K562 (cell line): ENCODE measurements at regions not wholly inside any gene's neighbourhood (a gene's known extent, or its start where the extent isn't known, plus 50 kb on each side); places are given as distances from the start of the nearest gene placed in this dataset.

Source experiments
- ATAC-seq: fragments of 200-7000 bp; cut with Tn5 transposase; 3 replicates; pipeline ENCODE4 v1.9.1; 2020; ENCODE audit warnings: moderate library complexity
- BruUV-seq: library from RNA; stranded (reverse); fragments of 400-500 nt; replicated peaks from 2 replicates; lab custom pipeline; 2021; lab: Mats Ljungman, UMichigan
- CTCF ChIA-PET: fragments of 300-600 bp; formaldehyde crosslinking; extraction: SDS; loops from one replicate; lab custom pipeline; 2021; ENCODE audit warnings: low intra/inter-chr PET ratio; lab: Yijun Ruan, JAX
- POLR2A ChIA-PET: fragments of 300-600, 350-650 bp; sonication (Branson Sonifier 250); formaldehyde crosslinking; extraction: SDS; loops from one replicate; lab custom pipeline; 2021; ENCODE audit warnings: antibody characterized with exemption, inconsistent platforms; lab: Yijun Ruan, JAX
- DNase-seq, 4 experiments: peaks; one replicate each; pipeline versions ENCODE4 v3.0.0 to v3.0.0-alpha.2; 2011 to 2018; ENCODE audit warnings: low spot score in 3 of 4, mixed read lengths in 3 of 4; ENCODE audit errors: extremely low read depth in 1 of 4
- FAIRE-seq: peaks from 2 replicates; lab custom pipeline; 2011; peaks lifted over from hg19 to GRCh38; lab: Jason Lieb, UNC
- H2AFZ ChIP-seq: 2 replicates; pipeline ENCODE4 v1.6.0; 2011; ENCODE audit warnings: low read depth, low read length, control low read depth, inconsistent platforms
- H3K27ac ChIP-seq: fragments of 200-600 bp; 3 replicates; pipeline ENCODE4 v1.8.0; 2011; ENCODE audit warnings: low read depth, mild to moderate bottlenecking, control low read depth, inconsistent platforms, low read length, moderate library complexity, mixed read lengths; ENCODE audit errors: extremely low read depth
- H3K27me3 ChIP-seq, 2 experiments: fragments of 300-600 bp in 1 of 2; 2 replicates in 1 of 2; 3 replicates in 1 of 2; pipeline versions ENCODE4 v1.6.0 to v1.8.0; 2011; ENCODE audit warnings: inconsistent platforms in 2 of 2, low read length in 2 of 2, mild to moderate bottlenecking in 1 of 2, mixed read lengths in 1 of 2, moderate library complexity in 1 of 2; ENCODE audit not compliant: control insufficient read depth in 2 of 2, insufficient read depth in 2 of 2
- H3K36me3 ChIP-seq: fragments of 300-600 bp; 3 replicates; pipeline ENCODE4 v1.8.0; 2011; ENCODE audit warnings: mild to moderate bottlenecking, low read length, inconsistent platforms; ENCODE audit not compliant: control insufficient read depth, insufficient read depth
- H3K4me1 ChIP-seq, 2 experiments: fragments of 200-600 bp in 1 of 2; replicated peaks in 1 of 2; 2 replicates in 1 of 2; 3 replicates in 1 of 2; pipeline versions ENCODE4 v1.5.1 to v1.8.0; 2011; ENCODE audit warnings: inconsistent platforms in 2 of 2, low read length in 2 of 2, mild to moderate bottlenecking in 1 of 2, mixed read lengths in 1 of 2, moderate library complexity in 1 of 2; ENCODE audit not compliant: control insufficient read depth in 2 of 2, insufficient read depth in 2 of 2
- H3K4me2 ChIP-seq: 2 replicates; pipeline ENCODE4 v1.6.1; 2011; ENCODE audit warnings: low read length, control low read depth, inconsistent platforms, mixed read lengths; ENCODE audit not compliant: insufficient read depth
- H3K4me3 ChIP-seq: fragments of 200-600 bp; sonication (generic), shearing (Covaris generic); 2 replicates; pipeline ENCODE4 v1.5.1; 2016; ENCODE audit warnings: control low read depth, inconsistent platforms
- H3K79me2 ChIP-seq: fragments of 200-600 bp; 3 replicates; pipeline ENCODE4 v1.8.0; 2011; ENCODE audit warnings: low read length, inconsistent platforms; ENCODE audit not compliant: control insufficient read depth, insufficient read depth
- H3K9ac ChIP-seq, 2 experiments: 2 replicates each; pipeline versions ENCODE4 v1.6.0 to v1.6.1; 2011; ENCODE audit warnings: low read depth in 2 of 2, low read length in 2 of 2, control low read depth in 1 of 2, inconsistent platforms in 1 of 2, mild to moderate bottlenecking in 1 of 2, mixed read lengths in 1 of 2; ENCODE audit not compliant: insufficient read depth in 1 of 2
- H3K9me1 ChIP-seq: one replicate; pipeline ENCODE4 v1.6.0; 2011; ENCODE audit warnings: inconsistent platforms, mild to moderate bottlenecking, low read length, moderate library complexity; ENCODE audit not compliant: control insufficient read depth, insufficient read depth
- H3K9me3 ChIP-seq: replicated peaks from 2 replicates; pipeline ENCODE4 v1.5.1; 2011; ENCODE audit warnings: low read depth, low read length, inconsistent platforms; ENCODE audit not compliant: control insufficient read depth, insufficient read depth
- H4K20me1 ChIP-seq: replicated peaks from 2 replicates; pipeline ENCODE4 v1.6.1; 2011; ENCODE audit warnings: low read length, inconsistent platforms, mixed read lengths; ENCODE audit not compliant: control insufficient read depth, insufficient read depth
- ARID1B ChIP-seq: fragments of 450-650 bp; IDR thresholded peaks from 2 replicates; pipeline ENCODE4 v1.6.1; 2016; ENCODE audit warnings: antibody characterized with exemption, mild to moderate bottlenecking, inconsistent platforms
- ARID2 ChIP-seq: fragments of 450-650 bp; IDR thresholded peaks from 2 replicates; pipeline ENCODE4 v1.6.1; 2017; ENCODE audit warnings: antibody characterized with exemption, mild to moderate bottlenecking
- CBFA2T2 ChIP-seq: fragments of 450-650 bp; conservative IDR thresholded peaks from 2 replicates; pipeline ENCODE4 v1.6.1; 2017; ENCODE audit warnings: mild to moderate bottlenecking
- FOXJ3 ChIP-seq: sonication (generic); formaldehyde crosslinking; IDR thresholded peaks from 2 replicates; pipeline ENCODE4 v1.4.0; 2020; ENCODE audit warnings: mild to moderate bottlenecking, missing genetic modification reagents
- HEY1 ChIP-seq: fragments of 250-450 bp; sonication (Bioruptor Pico); IDR thresholded peaks from 2 replicates; pipeline ENCODE4 v1.5.0; 2020; ENCODE audit warnings: mild to moderate bottlenecking, moderate library complexity, borderline replicate concordance
- HLTF ChIP-seq: fragments of 450-650 bp; IDR thresholded peaks from 2 replicates; pipeline ENCODE4 v1.6.1; 2016
- MTA1 ChIP-seq: fragments of 450-650 bp; IDR thresholded peaks from 2 replicates; pipeline ENCODE4 v1.6.1; 2017; ENCODE audit warnings: borderline replicate concordance
- PKNOX1 ChIP-seq: fragments of 450-650 bp; IDR thresholded peaks from 2 replicates; pipeline ENCODE4 v1.6.1; 2016
- POLR3A ChIP-seq: IDR thresholded peaks from 2 replicates; pipeline ENCODE4 v1.6.1; 2011; ENCODE audit warnings: borderline replicate concordance, mild to moderate bottlenecking, moderate library complexity; ENCODE audit not compliant: insufficient read length, insufficient read depth; ENCODE audit errors: extremely low read depth
- SNRNP70 ChIP-seq: fragments of 200-400 bp; formaldehyde crosslinking; optimal IDR thresholded peaks from 2 replicates; pipeline ENCODE3; 2017; ENCODE audit warnings: low read depth, low read length
- SP1 ChIP-seq: sonication (generic); formaldehyde crosslinking; IDR thresholded peaks from 2 replicates; pipeline ENCODE4 v1.8.1; 2022; ENCODE audit warnings: mild to moderate bottlenecking, missing genetic modification reagents
- STAT5A ChIP-seq: IDR thresholded peaks from 2 replicates; pipeline ENCODE4 v1.6.1; 2012; ENCODE audit warnings: low read length, inconsistent platforms, borderline replicate concordance
- WHSC1 ChIP-seq: IDR thresholded peaks from one replicate; pipeline ENCODE4 v1.6.1; 2012; ENCODE audit warnings: low read length, control low read depth, inconsistent platforms
- XRCC4 ChIP-seq: IDR thresholded peaks from one replicate; pipeline ENCODE4 v1.6.1; 2011; ENCODE audit not compliant: insufficient read depth, insufficient read length; ENCODE audit errors: extremely low read depth
- ZBTB43 ChIP-seq: sonication (generic); formaldehyde crosslinking; IDR thresholded peaks from 2 replicates; pipeline ENCODE4 v1.8.0; 2023; ENCODE audit warnings: mild to moderate bottlenecking, missing genetic modification reagents
- ZC3H4 ChIP-seq: sonication (generic); formaldehyde crosslinking; IDR thresholded peaks from 2 replicates; pipeline ENCODE4 v1.9.0; 2021; ENCODE audit warnings: missing genetic modification reagents, borderline replicate concordance
- ZNF124 ChIP-seq: sonication (generic); formaldehyde crosslinking; IDR thresholded peaks from 2 replicates; pipeline ENCODE4 v1.8.1; 2022; ENCODE audit warnings: missing genetic modification reagents
- ZNF165 ChIP-seq: fragments of 250-450 bp; sonication (Bioruptor Pico); IDR thresholded peaks from 2 replicates; pipeline ENCODE4 v1.4.0; 2020; ENCODE audit warnings: borderline replicate concordance
- ZNF57 ChIP-seq: fragments of 450-650 bp; formaldehyde crosslinking; IDR thresholded peaks from 2 replicates; pipeline ENCODE4 v1.4.0; 2020; ENCODE audit warnings: mild to moderate bottlenecking, moderate library complexity
- ZNF75A ChIP-seq: fragments of 450-650 bp; formaldehyde crosslinking; IDR thresholded peaks from 2 replicates; pipeline ENCODE4 v1.4.0; 2020; ENCODE audit warnings: mild to moderate bottlenecking
- in situ Hi-C: fragments of 300-500 bp; cut with MboI; formaldehyde crosslinking; loops from 4 replicates; pipeline ENCODE4 v1.15.0; 2018; ENCODE audit warnings: inconsistent platforms, mixed read lengths
- intact Hi-C: fragments of 100-400 bp; cut with micrococcal nuclease; formaldehyde crosslinking; loops from 2 replicates; pipeline ENCODE4 v1.14.2; 2022

GRCh38 chr2:65850695-65851094 lies 418.3 kb upstream of the SPRED2 start:
- BruUV-seq: no TSS peak
- no peak for FAIRE-seq
- no peak overlapping the region for H3K4me2 ChIP-seq
- CTCF ChIA-PET: no interaction called here
- intact Hi-C loops: no loop called here
- H3K4me1 ChIP-seq: peaks cover 0 to 6% of the 10 kb centered on the region in 2 experiments; a peak in 2 of 5 replicates
- no peak overlapping the region for H3K4me3 ChIP-seq
- TF ChIP-seq PKNOX1 (no peak), CBFA2T2 (no peak), HEY1 (CRISPR knock-in tag) (no peak), WHSC1 (no peak), SP1 (CRISPR knock-in tag) (no peak), ZNF165 (CRISPR knock-in tag) (no peak), ZNF75A (CRISPR knock-in tag) (no peak), SNRNP70 (no peak), FOXJ3 (CRISPR knock-in tag) (no peak), ARID2 (no peak), ARID1B (no peak), ZNF124 (CRISPR knock-in tag) (no peak), STAT5A (no peak), POLR3A (no peak), XRCC4 (no peak), ZBTB43 (no peak), ZC3H4 (CRISPR knock-in tag) (no peak), MTA1 (no peak), HLTF (no peak), ZNF57 (CRISPR knock-in tag) (no peak)
- H3K9ac ChIP-seq: no peak overlapping the region
- no peaks in the 10 kb centered on the region for H3K79me2 ChIP-seq
- no peaks in the 10 kb centered on the region for H3K36me3 ChIP-seq
- no peak for ATAC-seq
- H2AFZ ChIP-seq: no peak overlapping the region
- H3K9me3 ChIP-seq: no peaks in the 10 kb centered on the region
- DNase-seq: no peak
- H3K27ac ChIP-seq: no peak overlapping the region
- in situ Hi-C loops: no loop called here
- no peaks in the 10 kb centered on the region for H3K9me1 ChIP-seq
- no peaks in the 10 kb centered on the region for H4K20me1 ChIP-seq
- POLR2A ChIA-PET: interaction anchor here (0.6 to 1.9 kb wide), 5 partner anchors 10 to 523 kb away, joined by 3 to 6 read pairs (median 4); no protein-coding TSS in a partner anchor
- H3K27me3 ChIP-seq: no peaks in the 10 kb centered on the region
